ENCODE measurements at regions not wholly inside any gene's neighbourhood (a gene's known extent, or its start where the extent isn't known, plus 50 kb on each side); places are given as distances from the start of the nearest gene placed in this dataset.

DNA sequence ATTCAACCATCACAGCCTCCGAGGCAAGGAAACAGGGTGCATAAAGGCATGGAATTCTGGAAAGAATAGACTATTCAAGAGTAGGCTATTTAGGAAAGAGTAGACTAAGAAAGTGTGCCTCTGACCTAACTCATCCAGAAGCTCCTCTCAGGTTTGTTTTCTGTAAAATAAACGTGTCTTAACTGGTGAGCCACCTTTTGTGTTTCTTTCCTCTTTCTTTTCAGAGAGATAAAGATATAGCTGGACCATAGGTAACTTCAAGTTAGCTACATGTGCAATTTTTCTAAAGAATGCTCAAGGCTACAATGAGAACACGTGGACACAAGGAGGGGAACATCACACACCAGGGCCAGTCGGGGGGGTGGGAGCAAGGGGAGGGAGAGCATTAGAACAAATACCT, 577.0 kb downstream of the TYW1 start:
- Histone ChIP-seq H3K14ac (replicated peaks; ENCODE audit: low read depth, low read length) (no peak overlapping the region), H3K18ac (ENCODE audit: low read depth, low read length) (no peak overlapping the region), H3K23ac (ENCODE audit: low read depth, low read length) (no peak overlapping the region), H3K4me3 (ENCODE audit: insufficient read depth, low read depth, low read length) (no peak overlapping the region), H2BK5ac (ENCODE audit: low read depth, low read length, poor library complexity, severe bottlenecking) (no peak overlapping the region), H2BK15ac (ENCODE audit: low read depth, low read length) (no peak overlapping the region), H3K9me3 (ENCODE audit: control insufficient read depth, insufficient read depth, low read length) (peaks cover 10% of the 10 kb centered on the region), H3K4ac (ENCODE audit: low read depth, low read length) (no peak overlapping the region), H3K56ac (ENCODE audit: extremely low read depth, insufficient read depth, low read length) (no peak overlapping the region), H4K8ac (ENCODE audit: low read depth in 2 of 2, low read length in 2 of 2) (no peak overlapping the region), H2BK20ac (ENCODE audit: low read depth, low read length) (no peak overlapping the region), H2BK120ac (ENCODE audit: low read depth, low read length) (no peak overlapping the region), H3K9ac (ENCODE audit: low read depth, low read length) (no peak overlapping the region), H2AK9ac (replicated peaks; ENCODE audit: low read depth, low read length, poor library complexity) (no peak overlapping the region), H2AK5ac (ENCODE audit: low read depth, low read length) (no peak overlapping the region), H3K27me3 (ENCODE audit: control insufficient read depth, insufficient read depth, low read length) (no peaks in the 10 kb centered on the region), H3K9me1 (ENCODE audit: insufficient read depth, low read length) (no peaks in the 10 kb centered on the region), H4K20me1 (ENCODE audit: insufficient read depth, low read length) (no peaks in the 10 kb centered on the region), H3K79me1 (ENCODE audit: low read depth in 1 of 2, low read length in 2 of 2) (no peaks in the 10 kb centered on the region), H3K27ac (ENCODE audit: insufficient read depth, low read length) (no peak overlapping the region), H4K91ac (ENCODE audit: insufficient read depth, low read depth, low read length) (no peak overlapping the region), H3K36me3 (ENCODE audit: control insufficient read depth, insufficient read depth, low read length) (no peaks in the 10 kb centered on the region), H2AFZ (replicated peaks; ENCODE audit: low read length, poor library complexity) (no peak overlapping the region), H3K4me2 (ENCODE audit: low read depth, low read length) (no peak overlapping the region), H3K4me1 (ENCODE audit: control insufficient read depth, insufficient read depth, low read length) (no peaks in the 10 kb centered on the region), H4K5ac (ENCODE audit: low read depth, low read length) (no peak overlapping the region)
- DNase-seq (no peak), ATAC-seq (ENCODE audit: low read depth) (no peak)
- WGBS, 2 experiments (ENCODE audit: extremely low coverage in 2 of 2, insufficient read length in 1 of 2) = no CpG with 5 or more reads among the region's 4 CpGs
- ChIA-PET CTCF (no interaction called here), POLR2A (ENCODE audit: unreplicated experiment) (no interaction called here)
- TF ChIP-seq MAZ (IDR thresholded peaks at IDR 0.05; ENCODE audit: borderline replicate concordance, low read depth, low read length) = no peak
- TF ChIP-seq, protein P1, sequence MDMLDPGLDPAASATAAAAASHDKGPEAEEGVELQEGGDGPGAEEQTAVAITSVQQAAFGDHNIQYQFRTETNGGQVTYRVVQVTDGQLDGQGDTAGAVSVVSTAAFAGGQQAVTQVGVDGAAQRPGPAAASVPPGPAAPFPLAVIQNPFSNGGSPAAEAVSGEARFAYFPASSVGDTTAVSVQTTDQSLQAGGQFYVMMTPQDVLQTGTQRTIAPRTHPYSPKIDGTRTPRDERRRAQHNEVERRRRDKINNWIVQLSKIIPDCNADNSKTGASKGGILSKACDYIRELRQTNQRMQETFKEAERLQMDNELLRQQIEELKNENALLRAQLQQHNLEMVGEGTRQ (IDR thresholded peaks at IDR 0.05; ENCODE audit: low read depth, low read length) = no peak
- no peak for TF ChIP-seq CEBPB (IDR thresholded peaks at IDR 0.05; ENCODE audit: low read depth, low read length)
- no peak for TF ChIP-seq RAD21 (IDR thresholded peaks at IDR 0.05; ENCODE audit: low read length)
- TF ChIP-seq, protein P2, sequence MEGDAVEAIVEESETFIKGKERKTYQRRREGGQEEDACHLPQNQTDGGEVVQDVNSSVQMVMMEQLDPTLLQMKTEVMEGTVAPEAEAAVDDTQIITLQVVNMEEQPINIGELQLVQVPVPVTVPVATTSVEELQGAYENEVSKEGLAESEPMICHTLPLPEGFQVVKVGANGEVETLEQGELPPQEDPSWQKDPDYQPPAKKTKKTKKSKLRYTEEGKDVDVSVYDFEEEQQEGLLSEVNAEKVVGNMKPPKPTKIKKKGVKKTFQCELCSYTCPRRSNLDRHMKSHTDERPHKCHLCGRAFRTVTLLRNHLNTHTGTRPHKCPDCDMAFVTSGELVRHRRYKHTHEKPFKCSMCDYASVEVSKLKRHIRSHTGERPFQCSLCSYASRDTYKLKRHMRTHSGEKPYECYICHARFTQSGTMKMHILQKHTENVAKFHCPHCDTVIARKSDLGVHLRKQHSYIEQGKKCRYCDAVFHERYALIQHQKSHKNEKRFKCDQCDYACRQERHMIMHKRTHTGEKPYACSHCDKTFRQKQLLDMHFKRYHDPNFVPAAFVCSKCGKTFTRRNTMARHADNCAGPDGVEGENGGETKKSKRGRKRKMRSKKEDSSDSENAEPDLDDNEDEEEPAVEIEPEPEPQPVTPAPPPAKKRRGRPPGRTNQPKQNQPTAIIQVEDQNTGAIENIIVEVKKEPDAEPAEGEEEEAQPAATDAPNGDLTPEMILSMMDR (conservative IDR thresholded peaks at IDR 0.05; ENCODE audit: low read depth, low read length) = no peak
- no peak for TF ChIP-seq FOS (IDR thresholded peaks at IDR 0.05; ENCODE audit: low read depth, low read length)
- dilution Hi-C loops (cut with HindIII; ENCODE audit: low sequenced_read_pairs, unreplicated experiment) (no loop called here), in situ Hi-C loops (cut with MboI; ENCODE audit: low sequenced_read_pairs) (no loop called here), intact Hi-C loops (cut with micrococcal nuclease) (no loop called here)
- no TSS peak for BruUV-seq (replicated peaks)

Data from IMR-90 (cell line).